Neural progenitor cell (in vitro differentiated cells): ENCODE measurements at regions not wholly inside any gene's neighbourhood (a gene's known extent, or its start where the extent isn't known, plus 50 kb on each side); places are given as distances from the start of the nearest gene placed in this dataset.

Source experiments
- DNase-seq: peaks from one replicate; pipeline ENCODE4 v3.0.0-alpha.2; 2016; ENCODE audit warnings: low spot score
- H2AFZ ChIP-seq: fragments of 200-600 bp; sonication (generic); replicated peaks from 2 replicates; pipeline ENCODE4 v1.6.1; 2016; ENCODE audit warnings: antibody characterized with exemption
- H3F3A ChIP-seq: fragments of 200-600 bp; sonication (generic); 2 replicates; pipeline ENCODE4 v1.6.1; 2016; ENCODE audit warnings: antibody characterized with exemption, low read depth
- H3K27ac ChIP-seq: fragments of 200-600 bp; sonication (generic); 2 replicates; pipeline ENCODE4 v1.5.1; 2016; ENCODE audit warnings: mild to moderate bottlenecking
- H3K27me3 ChIP-seq: fragments of 200-600 bp; sonication (generic); 2 replicates; pipeline ENCODE4 v1.6.1; 2016; ENCODE audit warnings: mild to moderate bottlenecking, moderate library complexity
- H3K36me3 ChIP-seq: fragments of 200-600 bp; sonication (generic); 2 replicates; pipeline ENCODE4 v1.5.1; 2016
- H3K4me1 ChIP-seq: fragments of 200-600 bp; sonication (generic); 2 replicates; pipeline ENCODE4 v1.6.1; 2016; ENCODE audit warnings: mixed run types
- H3K4me2 ChIP-seq: fragments of 200-600 bp; sonication (generic); 2 replicates; pipeline ENCODE4 v1.6.1; 2016
- H3K4me3 ChIP-seq: fragments of 200-600 bp; sonication (generic); 2 replicates; pipeline ENCODE4 v1.5.1; 2016
- H3K79me2 ChIP-seq: fragments of 200-600 bp; sonication (generic); 2 replicates; pipeline ENCODE4 v1.6.1; 2016; ENCODE audit warnings: low read depth
- H3K9ac ChIP-seq: fragments of 200-600 bp; sonication (generic); 2 replicates; pipeline ENCODE4 v1.6.1; 2016
- H3K9me3 ChIP-seq: fragments of 200-600 bp; sonication (generic); 2 replicates; pipeline ENCODE4 v1.5.1; 2016; ENCODE audit warnings: low read depth
- H4K20me1 ChIP-seq: fragments of 200-600 bp; sonication (generic); 2 replicates; pipeline ENCODE4 v1.6.1; 2016; ENCODE audit warnings: low read depth
- H3K27ac Mint-ChIP-seq: 3 replicates; pipeline ENCODE4 v1.8.0; 2021; ENCODE audit warnings: mixed read lengths
- H3K27me3 Mint-ChIP-seq: 2 replicates; pipeline ENCODE4 v1.8.0; 2022; ENCODE audit warnings: low read depth, mild to moderate bottlenecking, inconsistent platforms, moderate library complexity, mixed read lengths; ENCODE audit not compliant: insufficient read depth
- H3K36me3 Mint-ChIP-seq: 3 replicates; pipeline ENCODE4 v1.8.0; 2021; ENCODE audit warnings: mixed read lengths
- H3K4me1 Mint-ChIP-seq: 3 replicates; pipeline ENCODE4 v1.8.0; 2021; ENCODE audit warnings: mixed read lengths
- H3K4me3 Mint-ChIP-seq: 3 replicates; pipeline ENCODE4 v1.8.0; 2021; ENCODE audit warnings: mild to moderate bottlenecking, moderate library complexity, mixed read lengths
- H3K9me3 Mint-ChIP-seq: 3 replicates; pipeline ENCODE4 v1.8.0; 2020; ENCODE audit warnings: mixed read lengths
- EZH2 ChIP-seq: fragments of 200-600 bp; sonication (generic); IDR thresholded peaks from 2 replicates; pipeline ENCODE4 v1.6.1; 2017; ENCODE audit warnings: antibody characterized with exemption, mild to moderate bottlenecking, moderate library complexity
- EZH2phosphoT487 ChIP-seq: fragments of 200-600 bp; sonication (generic); IDR thresholded peaks from 2 replicates; pipeline ENCODE4 v1.6.1; 2017; ENCODE audit warnings: antibody characterized with exemption
- TF ChIP-seq, protein P1 (sequence below): fragments of 200-600 bp; sonication (generic); IDR thresholded peaks from 2 replicates; pipeline ENCODE4 v1.5.1; 2017; ENCODE audit warnings: antibody characterized with exemption, mild to moderate bottlenecking

DNA sequence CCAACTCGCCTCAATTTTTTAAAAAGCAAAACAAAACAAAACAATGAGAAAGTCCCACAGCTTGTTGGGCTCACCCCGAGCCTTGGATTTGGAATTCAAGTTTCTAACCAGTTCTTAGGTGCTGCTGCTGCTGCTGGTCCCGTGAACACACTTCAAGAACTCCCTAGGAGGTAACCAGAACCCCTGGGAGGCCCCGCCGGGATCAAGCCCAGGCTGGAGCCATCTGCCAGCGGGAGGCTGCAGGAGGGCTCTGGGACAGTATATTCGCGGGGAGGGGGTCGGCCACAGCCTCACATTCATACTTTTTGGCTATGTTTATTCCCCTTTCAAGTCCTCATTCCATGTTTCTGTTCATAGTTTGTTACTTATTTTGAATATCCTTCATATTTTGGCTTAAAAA lies 223.4 kb downstream of the TFCP2L1 start:
- no peak for TF ChIP-seq EZH2phosphoT487
- no peak for TF ChIP-seq EZH2
- TF ChIP-seq, protein P1, sequence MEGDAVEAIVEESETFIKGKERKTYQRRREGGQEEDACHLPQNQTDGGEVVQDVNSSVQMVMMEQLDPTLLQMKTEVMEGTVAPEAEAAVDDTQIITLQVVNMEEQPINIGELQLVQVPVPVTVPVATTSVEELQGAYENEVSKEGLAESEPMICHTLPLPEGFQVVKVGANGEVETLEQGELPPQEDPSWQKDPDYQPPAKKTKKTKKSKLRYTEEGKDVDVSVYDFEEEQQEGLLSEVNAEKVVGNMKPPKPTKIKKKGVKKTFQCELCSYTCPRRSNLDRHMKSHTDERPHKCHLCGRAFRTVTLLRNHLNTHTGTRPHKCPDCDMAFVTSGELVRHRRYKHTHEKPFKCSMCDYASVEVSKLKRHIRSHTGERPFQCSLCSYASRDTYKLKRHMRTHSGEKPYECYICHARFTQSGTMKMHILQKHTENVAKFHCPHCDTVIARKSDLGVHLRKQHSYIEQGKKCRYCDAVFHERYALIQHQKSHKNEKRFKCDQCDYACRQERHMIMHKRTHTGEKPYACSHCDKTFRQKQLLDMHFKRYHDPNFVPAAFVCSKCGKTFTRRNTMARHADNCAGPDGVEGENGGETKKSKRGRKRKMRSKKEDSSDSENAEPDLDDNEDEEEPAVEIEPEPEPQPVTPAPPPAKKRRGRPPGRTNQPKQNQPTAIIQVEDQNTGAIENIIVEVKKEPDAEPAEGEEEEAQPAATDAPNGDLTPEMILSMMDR = no peak
- Histone ChIP-seq H3K4me3 (no peak overlapping the region), H3K36me3 (no peaks in the 10 kb centered on the region)

DNA sequence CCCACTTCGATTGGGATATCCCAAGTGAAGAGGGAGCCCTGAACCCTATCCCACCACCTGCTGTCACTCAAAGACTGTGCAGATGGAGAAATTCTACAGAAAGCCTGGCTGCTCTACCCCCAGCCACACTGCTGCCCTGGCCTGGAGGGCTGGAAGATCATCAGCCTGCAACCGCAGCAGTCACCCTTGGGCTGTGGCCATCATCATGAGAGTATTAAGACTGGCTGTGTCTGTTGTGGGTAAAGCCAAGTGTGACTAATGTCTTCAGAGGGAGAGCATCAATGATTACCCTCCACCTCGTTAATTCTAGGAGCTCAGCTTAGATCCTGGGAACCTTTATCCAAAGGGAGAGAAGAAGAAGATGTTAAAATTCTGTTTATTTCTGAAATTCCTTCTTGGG lies 221.5 kb downstream of the TFCP2L1 start:
- Histone ChIP-seq H3K27ac (no peak overlapping the region), H3K79me2 (no peaks in the 10 kb centered on the region), H3K9me3 (no peaks in the 10 kb centered on the region), H3K4me3 (no peak overlapping the region), H3K4me2 (no peak overlapping the region), H2AFZ (no peak overlapping the region), H4K20me1 (no peaks in the 10 kb centered on the region), H3K4me1 (peaks cover 12% of the 10 kb centered on the region), H3K36me3 (no peaks in the 10 kb centered on the region), H3K9ac (no peak overlapping the region), H3K27me3 (peaks cover 10% of the 10 kb centered on the region), H3F3A (no peaks in the 10 kb centered on the region)
- DNase-seq = no peak
- H3K36me3 Mint-ChIP-seq = no peaks in the 10 kb centered on the region
- no peak overlapping the region for H3K27ac Mint-ChIP-seq
- TF ChIP-seq EZH2phosphoT487 = no peak
- peaks cover 13% of the 10 kb centered on the region for H3K27me3 Mint-ChIP-seq
- no peak overlapping the region for H3K4me3 Mint-ChIP-seq
- peaks cover 26% of the 10 kb centered on the region for H3K4me1 Mint-ChIP-seq
- peaks cover 6% of the 10 kb centered on the region for H3K9me3 Mint-ChIP-seq

More for the DNA sequence above, 223.4 kb downstream of the TFCP2L1 start:
- Mint-ChIP-seq H3K27me3 (peaks cover 11% of the 10 kb centered on the region), H3K4me1 (peaks cover 26% of the 10 kb centered on the region), H3K36me3 (no peaks in the 10 kb centered on the region), H3K9me3 (peaks cover 4% of the 10 kb centered on the region), H3K27ac (no peak overlapping the region), H3K4me3 (no peak overlapping the region)
- Histone ChIP-seq H3K27ac (no peak overlapping the region), H3K9ac (no peak overlapping the region), H3K4me1 (peaks cover 12% of the 10 kb centered on the region), H2AFZ (no peak overlapping the region), H3K9me3 (no peaks in the 10 kb centered on the region), H3K4me2 (no peak overlapping the region), H3K27me3 (peaks cover 10% of the 10 kb centered on the region), H3F3A (no peaks in the 10 kb centered on the region), H4K20me1 (no peaks in the 10 kb centered on the region), H3K79me2 (no peaks in the 10 kb centered on the region)
- no peak for DNase-seq

- TF ChIP-seq, protein P1 = no peak
- TF ChIP-seq EZH2 = no peak
- TF ChIP-seq EZH2phosphoT487 = no peak
- Histone ChIP-seq H2AFZ (no peak overlapping the region), H3K4me1 (peaks cover 12% of the 10 kb centered on the region), H3K36me3 (no peaks in the 10 kb centered on the region), H4K20me1 (no peaks in the 10 kb centered on the region), H3K27me3 (peaks cover 8% of the 10 kb centered on the region), H3K9me3 (no peaks in the 10 kb centered on the region), H3K9ac (no peak overlapping the region), H3K79me2 (no peaks in the 10 kb centered on the region), H3K4me3 (no peak overlapping the region), H3K27ac (no peak overlapping the region), H3K4me2 (no peak overlapping the region), H3F3A (no peaks in the 10 kb centered on the region)
- H3K9me3 Mint-ChIP-seq = peaks cover 6% of the 10 kb centered on the region
- H3K36me3 Mint-ChIP-seq = no peaks in the 10 kb centered on the region
- no peak overlapping the region for H3K4me3 Mint-ChIP-seq
- peak overlapping the region; percentile 47 for H3K27ac Mint-ChIP-seq
- H3K27me3 Mint-ChIP-seq = peaks cover 17% of the 10 kb centered on the region
- no peak for DNase-seq
- peaks cover 26% of the 10 kb centered on the region for H3K4me1 Mint-ChIP-seq
Observed at GRCh38 chr2:121064186-121064585, 220.8 kb downstream of the TFCP2L1 start.

GRCh38 chr2:121065239-121065638 lies 219.8 kb downstream of the TFCP2L1 start:
- Histone ChIP-seq H4K20me1 (no peaks in the 10 kb centered on the region), H3K79me2 (no peaks in the 10 kb centered on the region), H3K4me2 (no peak overlapping the region), H2AFZ (no peak overlapping the region), H3K27me3 (peaks cover 6% of the 10 kb centered on the region), H3K4me1 (peaks cover 10% of the 10 kb centered on the region), H3K9ac (no peak overlapping the region), H3K4me3 (no peak overlapping the region), H3K36me3 (no peaks in the 10 kb centered on the region), H3K27ac (no peak overlapping the region), H3K9me3 (no peaks in the 10 kb centered on the region), H3F3A (no peaks in the 10 kb centered on the region)
- Mint-ChIP-seq H3K4me3 (no peak overlapping the region), H3K36me3 (no peaks in the 10 kb centered on the region), H3K9me3 (peaks cover 6% of the 10 kb centered on the region), H3K4me1 (peaks cover 24% of the 10 kb centered on the region), H3K27ac (peak overlapping the region; percentile 42), H3K27me3 (peaks cover 17% of the 10 kb centered on the region)
- no peak for DNase-seq
- TF ChIP-seq, protein P1 = no peak
- TF ChIP-seq EZH2 (no peak), EZH2phosphoT487 (no peak)
